ENCODE measurements at regions not wholly inside any gene's neighbourhood (a gene's known extent, or its start where the extent isn't known, plus 50 kb on each side); places are given as distances from the start of the nearest gene placed in this dataset.

GRCh38 chr18:47632970-47633635 lies 297.4 kb downstream of the SMAD2 start:
- DNase-seq = no peak
- intact Hi-C loops (cut with DNase I) = no loop called here
- no peak overlapping the region for H3K27ac ChIP-seq
- no peak for TF ChIP-seq CTCF (IDR thresholded peaks at IDR 0.05)
- no peak overlapping the region for H3K4me3 ChIP-seq
- WGBS, 3 donors = 19 to 25% (median 25%) methylated on average over 2 of the region's 2 CpGs
- no peak for ATAC-seq
- no peaks in the 10 kb centered on the region for H3K4me1 ChIP-seq
- no peaks in the 10 kb centered on the region for H3K36me3 ChIP-seq (ENCODE audit: insufficient read depth in 1 of 2, low read depth in 1 of 2)
- peaks cover 0 to 12% (median 5%) of the 10 kb centered on the region in 3 donors for H3K27me3 ChIP-seq (ENCODE audit: insufficient read depth in 3 of 3, low read length in 2 of 3)
- H3K9me3 ChIP-seq = no peaks in the 10 kb centered on the region

GRCh38 chr18:47628893-47629292 lies 301.6 kb downstream of the SMAD2 start:
- Histone ChIP-seq H3K4me3 (no peak overlapping the region), H3K4me1 (no peaks in the 10 kb centered on the region), H3K9me3 (no peaks in the 10 kb centered on the region), H3K27ac (no peak overlapping the region), H3K27me3 (ENCODE audit: insufficient read depth in 3 of 3, low read length in 2 of 3) (peaks cover 0 to 13% (median 8%) of the 10 kb centered on the region in 3 donors), H3K36me3 (ENCODE audit: insufficient read depth in 1 of 2, low read depth in 1 of 2) (no peaks in the 10 kb centered on the region)
- intact Hi-C loops (cut with DNase I) = no loop called here
- TF ChIP-seq CTCF (IDR thresholded peaks at IDR 0.05) = no peak
- DNase-seq = no peak
- ATAC-seq = no peak
- 45 to 59% (median 55%) methylated on average over 5 of the region's 5 CpGs for WGBS, 3 donors

- DNase-seq (no peak), ATAC-seq (no peak)
- intact Hi-C loops (cut with DNase I) = no loop called here
- no peak for TF ChIP-seq CTCF (IDR thresholded peaks at IDR 0.05)
- H3K27me3 ChIP-seq (ENCODE audit: insufficient read depth in 3 of 3, low read length in 2 of 3) = peaks cover 0 to 12% (median 8%) of the 10 kb centered on the region in 3 donors
- no peak overlapping the region for H3K27ac ChIP-seq
- H3K36me3 ChIP-seq (ENCODE audit: insufficient read depth in 1 of 2, low read depth in 1 of 2) = no peaks in the 10 kb centered on the region
- H3K4me3 ChIP-seq = no peak overlapping the region
- H3K4me1 ChIP-seq = no peaks in the 10 kb centered on the region
- H3K9me3 ChIP-seq = no peaks in the 10 kb centered on the region
Measured at GRCh38 chr18:47628240-47628781, 302.1 kb downstream of the SMAD2 start.

GRCh38 chr18:47627030-47627429 lies 303.4 kb downstream of the SMAD2 start:
- Histone ChIP-seq H3K27me3 (ENCODE audit: insufficient read depth in 3 of 3, low read length in 2 of 3) (peaks cover 0 to 8% (median 4%) of the 10 kb centered on the region in 3 donors), H3K4me3 (no peak overlapping the region), H3K36me3 (ENCODE audit: insufficient read depth in 1 of 2, low read depth in 1 of 2) (no peaks in the 10 kb centered on the region), H3K9me3 (no peaks in the 10 kb centered on the region), H3K27ac (no peak overlapping the region), H3K4me1 (no peaks in the 10 kb centered on the region)
- 62 to 67% (median 65%) methylated on average over 3 of the region's 3 CpGs for WGBS, 3 donors
- intact Hi-C loops (cut with DNase I) = no loop called here
- ATAC-seq (no peak), DNase-seq (no peak)
- TF ChIP-seq CTCF (IDR thresholded peaks at IDR 0.05) = no peak

All from psoas muscle (tissue), 7 donors.